Naive thymus-derived CD8-positive, alpha-beta T cell (primary cell): ENCODE measurements at regions not wholly inside any gene's neighbourhood (a gene's known extent, or its start where the extent isn't known, plus 50 kb on each side); places are given as distances from the start of the nearest gene placed in this dataset.

Source experiments
- ATAC-seq, 2 donors: fragments of 150-1000 bp; cut with Tn5 transposase in 1 of 2; sonication (Bioruptor Pico), chemical (Tn5 transposase) in 1 of 2; 1 replicate in 1 of 2; 2 replicates in 1 of 2; pipeline ENCODE4 v1.10.0; 2021; ENCODE audit warnings: mild to moderate bottlenecking in 2 of 2, moderate library complexity in 2 of 2
- POLR2A ChIA-PET: fragments of 350-600 bp; sonication (Branson Sonifier 250); formaldehyde crosslinking; loops from one replicate; lab custom pipeline; 2021; ENCODE audit warnings: antibody characterized with exemption; lab: Charles Lee
- DNase-seq, 10 donors: peaks; one replicate each; pipeline versions ENCODE4 v3.0.0 to v3.0.0-alpha.2; 2020 to 2022
- H3K27ac Mint-ChIP-seq, 10 donors: one replicate each; pipeline ENCODE4 v1.8.0; 2020 to 2022; ENCODE audit warnings: mild to moderate bottlenecking in 10 of 10, mixed read lengths in 10 of 10, moderate library complexity in 4 of 10, inconsistent platforms in 1 of 10
- H3K27me3 Mint-ChIP-seq, 5 donors: one replicate each; pipeline ENCODE4 v1.8.0; 2021 to 2022; ENCODE audit warnings: mixed read lengths in 5 of 5
- H3K36me3 Mint-ChIP-seq, 3 donors: one replicate each; pipeline ENCODE4 v1.8.0; 2020 to 2022; ENCODE audit warnings: mixed read lengths in 3 of 3, mild to moderate bottlenecking in 2 of 3, inconsistent platforms in 1 of 3
- H3K4me1 Mint-ChIP-seq, 4 donors: one replicate each; pipeline ENCODE4 v1.8.0; 2021 to 2022; ENCODE audit warnings: mixed read lengths in 4 of 4
- H3K4me3 Mint-ChIP-seq, 10 donors: one replicate each; pipeline ENCODE4 v1.8.0; 2020 to 2022; ENCODE audit warnings: mild to moderate bottlenecking in 10 of 10, mixed read lengths in 10 of 10, moderate library complexity in 6 of 10, inconsistent platforms in 1 of 10
- H3K9me3 Mint-ChIP-seq, 9 donors: one replicate each; pipeline ENCODE4 v1.8.0; 2020 to 2022; ENCODE audit warnings: mixed read lengths in 9 of 9, mild to moderate bottlenecking in 3 of 9, inconsistent platforms in 1 of 9, moderate library complexity in 1 of 9

GRCh38 chr20:22400440-22400839, 183.9 kb downstream of the FOXA2 start:
- H3K27me3 Mint-ChIP-seq = peaks cover 6 to 44% (median 16%) of the 10 kb centered on the region in 5 donors
- peaks cover 0 to 10% (median 0%) of the 10 kb centered on the region in 9 donors for H3K9me3 Mint-ChIP-seq
- no peak overlapping the region for H3K4me3 Mint-ChIP-seq
- POLR2A ChIA-PET = no interaction called here
- H3K36me3 Mint-ChIP-seq = no peaks in the 10 kb centered on the region
- H3K27ac Mint-ChIP-seq = no peak overlapping the region
- peaks cover 2 to 18% (median 17%) of the 10 kb centered on the region in 4 donors for H3K4me1 Mint-ChIP-seq
- DNase-seq (no peak), ATAC-seq (no peak)

DNA sequence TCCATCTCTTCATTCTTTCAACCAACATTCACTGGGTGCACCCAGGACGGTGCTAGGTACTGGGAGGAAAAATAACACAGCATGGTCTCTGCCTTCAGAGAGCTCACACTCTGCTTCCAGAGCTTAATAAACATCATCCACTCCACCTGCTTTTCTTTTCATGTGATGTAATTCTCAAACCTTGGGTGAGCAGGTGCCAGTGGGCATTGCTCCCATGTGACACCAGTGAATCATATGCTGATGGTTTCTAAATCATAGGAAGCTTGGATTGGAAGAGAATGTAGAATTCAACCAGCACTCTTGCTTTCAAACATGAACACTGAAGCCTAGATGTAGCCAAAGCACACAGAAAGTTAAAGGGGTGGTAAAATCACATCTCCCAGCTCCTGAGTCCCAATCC, 189.8 kb downstream of the FOXA2 start:
- no peaks in the 10 kb centered on the region for H3K4me1 Mint-ChIP-seq
- ATAC-seq (no peak), DNase-seq (no peak)
- H3K36me3 Mint-ChIP-seq = no peaks in the 10 kb centered on the region
- no peak overlapping the region for H3K27ac Mint-ChIP-seq
- peaks cover 0 to 10% (median 0%) of the 10 kb centered on the region in 9 donors for H3K9me3 Mint-ChIP-seq
- H3K4me3 Mint-ChIP-seq = no peak overlapping the region
- peaks cover 0 to 10% (median 1%) of the 10 kb centered on the region in 5 donors for H3K27me3 Mint-ChIP-seq
- POLR2A ChIA-PET = no interaction called here

DNA sequence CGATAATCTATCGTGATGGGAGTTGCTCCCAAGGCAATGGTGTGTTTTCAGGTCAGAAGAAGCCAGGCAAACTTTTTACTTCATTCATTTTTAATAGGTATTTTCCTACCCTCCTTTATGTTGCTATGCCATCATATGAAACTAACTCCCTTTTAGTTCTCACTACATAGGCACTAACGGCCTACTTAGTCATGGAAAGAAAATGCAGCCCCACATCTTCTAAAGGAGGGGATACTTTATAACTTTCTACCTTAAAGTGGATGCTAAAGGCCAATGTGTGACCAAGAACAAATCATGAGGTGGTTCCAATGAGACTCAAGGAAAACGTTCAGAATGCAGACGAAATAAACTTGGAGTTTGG, 193.8 kb downstream of the FOXA2 start:
- H3K27me3 Mint-ChIP-seq = peaks cover 0 to 10% (median 6%) of the 10 kb centered on the region in 5 donors
- H3K36me3 Mint-ChIP-seq = peaks cover 0 to 2% (median 0%) of the 10 kb centered on the region in 3 donors
- POLR2A ChIA-PET = no interaction called here
- peaks cover 0 to 5% (median 0%) of the 10 kb centered on the region in 9 donors for H3K9me3 Mint-ChIP-seq
- no peak for ATAC-seq
- no peak for DNase-seq
- H3K27ac Mint-ChIP-seq = no peak overlapping the region
- H3K4me3 Mint-ChIP-seq = no peak overlapping the region
- H3K4me1 Mint-ChIP-seq = no peaks in the 10 kb centered on the region

- POLR2A ChIA-PET = no interaction called here
- Mint-ChIP-seq H3K4me1 (peaks cover 0 to 1% (median 0%) of the 10 kb centered on the region in 4 donors), H3K27ac (no peak overlapping the region), H3K4me3 (no peak overlapping the region), H3K36me3 (peaks cover 0 to 2% (median 0%) of the 10 kb centered on the region in 3 donors), H3K27me3 (peaks cover 0 to 10% (median 6%) of the 10 kb centered on the region in 5 donors), H3K9me3 (peaks cover 0 to 5% (median 0%) of the 10 kb centered on the region in 9 donors)
- ATAC-seq (no peak), DNase-seq (no peak)
These were observed 194.4 kb downstream of the FOXA2 start for GRCh38 chr20:22389836-22390542.

GRCh38 chr20:22387452-22387851, 196.9 kb downstream of the FOXA2 start:
- Mint-ChIP-seq H3K4me1 (peaks cover 0 to 1% (median 0%) of the 10 kb centered on the region in 4 donors), H3K4me3 (no peak overlapping the region)

GRCh38 chr20:22386306-22386623, 198.1 kb downstream of the FOXA2 start:
- Mint-ChIP-seq H3K27ac (no peak overlapping the region), H3K9me3 (peaks cover 0 to 5% (median 0%) of the 10 kb centered on the region in 9 donors), H3K36me3 (peaks cover 0 to 2% (median 0%) of the 10 kb centered on the region in 3 donors), H3K4me3 (no peak overlapping the region), H3K27me3 (peaks cover 0 to 10% (median 2%) of the 10 kb centered on the region in 5 donors), H3K4me1 (peaks cover 0 to 2% (median under 1%) of the 10 kb centered on the region in 4 donors)
- DNase-seq (no peak), ATAC-seq (no peak)
- POLR2A ChIA-PET = no interaction called here

More at GRCh38 chr20:22387452-22387851, 196.9 kb downstream of the FOXA2 start:
- Mint-ChIP-seq H3K27me3 (peaks cover 0 to 10% (median 2%) of the 10 kb centered on the region in 5 donors), H3K36me3 (peaks cover 0 to 2% (median 0%) of the 10 kb centered on the region in 3 donors), H3K9me3 (peaks cover 0 to 5% (median 0%) of the 10 kb centered on the region in 9 donors), H3K27ac (no peak overlapping the region)
- ATAC-seq (no peak), DNase-seq (no peak)
- POLR2A ChIA-PET = no interaction called here

DNA sequence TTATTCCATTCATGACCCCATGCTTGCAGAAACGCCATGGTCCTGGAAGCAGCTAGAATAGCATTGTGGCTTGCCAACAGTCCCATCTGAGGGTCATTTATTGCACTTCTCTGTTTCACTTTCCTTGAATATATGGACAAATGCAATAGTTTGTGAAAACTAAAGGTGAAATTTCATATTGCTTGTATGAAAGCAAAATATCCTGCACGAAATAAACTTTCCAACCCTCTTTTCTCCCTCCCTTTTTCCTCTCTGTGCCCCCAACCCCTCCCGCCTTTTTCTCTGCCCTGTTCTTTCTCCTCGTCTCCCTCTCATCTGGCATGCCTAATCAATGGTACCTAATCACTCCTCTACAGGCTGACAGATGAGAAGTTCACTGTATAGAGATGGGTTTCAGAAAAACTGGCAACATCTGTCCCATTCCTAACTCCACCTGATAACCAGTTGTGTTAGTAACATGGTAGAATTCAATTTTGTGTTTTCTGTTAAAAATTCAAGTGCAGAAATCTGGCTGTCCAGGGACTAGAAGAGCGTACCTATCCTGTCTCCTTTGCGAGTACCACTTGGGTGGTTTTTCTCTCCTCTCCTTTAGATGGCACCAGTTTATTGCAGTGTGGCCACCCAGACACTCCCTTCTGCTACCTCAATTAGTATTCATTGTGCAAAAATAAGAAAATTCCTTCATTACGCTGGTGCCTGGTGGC, 198.6 kb downstream of the FOXA2 start:
- POLR2A ChIA-PET = no interaction called here
- Mint-ChIP-seq H3K4me3 (no peak overlapping the region), H3K36me3 (peaks cover 0 to 2% (median 0%) of the 10 kb centered on the region in 3 donors), H3K9me3 (peaks cover 0 to 5% (median 0%) of the 10 kb centered on the region in 9 donors), H3K27ac (no peak overlapping the region), H3K4me1 (peaks cover 0 to 2% (median under 1%) of the 10 kb centered on the region in 4 donors), H3K27me3 (peaks cover 0 to 10% (median 2%) of the 10 kb centered on the region in 5 donors)
- no peak for ATAC-seq
- no peak for DNase-seq

DNA sequence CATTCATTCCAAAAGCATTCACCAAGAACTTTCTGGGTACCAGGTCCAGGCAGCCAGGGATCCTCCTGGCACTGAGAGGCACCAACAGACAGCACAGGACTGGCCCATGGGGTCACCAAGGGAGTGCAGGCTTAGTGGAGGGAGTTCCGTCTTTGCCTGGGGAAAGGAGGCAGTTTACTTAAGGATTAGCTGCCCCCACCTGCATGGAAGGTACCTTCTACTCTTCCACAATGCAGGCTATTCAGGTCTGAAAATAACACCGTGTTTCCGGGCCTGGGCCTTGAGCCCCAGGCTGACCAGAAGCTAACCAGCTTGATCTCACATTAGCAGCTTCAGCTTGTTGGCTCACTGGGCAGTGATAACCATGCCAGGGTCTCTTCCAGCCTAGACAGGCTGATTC, 199.4 kb downstream of the FOXA2 start:
- DNase-seq (no peak), ATAC-seq (no peak)
- Mint-ChIP-seq H3K4me3 (no peak overlapping the region), H3K27me3 (peaks cover 0 to 10% (median 2%) of the 10 kb centered on the region in 5 donors), H3K36me3 (peaks cover 0 to 2% (median 0%) of the 10 kb centered on the region in 3 donors), H3K4me1 (peaks cover 0 to 2% (median under 1%) of the 10 kb centered on the region in 4 donors), H3K9me3 (peaks cover 0 to 5% (median 0%) of the 10 kb centered on the region in 9 donors), H3K27ac (no peak overlapping the region)
- POLR2A ChIA-PET = no interaction called here

- H3K9me3 Mint-ChIP-seq = peaks cover 0 to 4% (median 0%) of the 10 kb centered on the region in 9 donors
- ATAC-seq = no peak
- peaks cover 0 to 2% (median under 1%) of the 10 kb centered on the region in 4 donors for H3K4me1 Mint-ChIP-seq
- H3K36me3 Mint-ChIP-seq = peaks cover 0 to 2% (median 0%) of the 10 kb centered on the region in 3 donors
- H3K27me3 Mint-ChIP-seq = peaks cover 0 to 10% (median 2%) of the 10 kb centered on the region in 5 donors
- no peak overlapping the region for H3K27ac Mint-ChIP-seq
- no peak for DNase-seq
- POLR2A ChIA-PET = no interaction called here
- H3K4me3 Mint-ChIP-seq = no peak overlapping the region
These were observed 201.2 kb downstream of the FOXA2 start for GRCh38 chr20:22383156-22383555.

GRCh38 chr20:22382742-22383141, 201.6 kb downstream of the FOXA2 start:
- DNase-seq (no peak), ATAC-seq (no peak)
- Mint-ChIP-seq H3K27me3 (peaks cover 0 to 8% (median 1%) of the 10 kb centered on the region in 5 donors), H3K9me3 (peaks cover 0 to 2% (median 0%) of the 10 kb centered on the region in 9 donors), H3K36me3 (peaks cover 0 to 2% (median 0%) of the 10 kb centered on the region in 3 donors), H3K27ac (no peak overlapping the region), H3K4me1 (peaks cover 0 to 2% (median 1%) of the 10 kb centered on the region in 4 donors), H3K4me3 (no peak overlapping the region)
- POLR2A ChIA-PET = no interaction called here

- ATAC-seq (no peak), DNase-seq (no peak)
- Mint-ChIP-seq H3K27ac (no peak overlapping the region), H3K27me3 (peaks cover 0 to 3% (median 0%) of the 10 kb centered on the region in 5 donors), H3K36me3 (no peaks in the 10 kb centered on the region), H3K4me1 (peaks cover 0 to 3% (median 2%) of the 10 kb centered on the region in 4 donors), H3K9me3 (peaks cover 0 to 2% (median 0%) of the 10 kb centered on the region in 9 donors), H3K4me3 (no peak overlapping the region)
- POLR2A ChIA-PET = no interaction called here
These were observed 202.5 kb downstream of the FOXA2 start for GRCh38 chr20:22381812-22382416.

DNA sequence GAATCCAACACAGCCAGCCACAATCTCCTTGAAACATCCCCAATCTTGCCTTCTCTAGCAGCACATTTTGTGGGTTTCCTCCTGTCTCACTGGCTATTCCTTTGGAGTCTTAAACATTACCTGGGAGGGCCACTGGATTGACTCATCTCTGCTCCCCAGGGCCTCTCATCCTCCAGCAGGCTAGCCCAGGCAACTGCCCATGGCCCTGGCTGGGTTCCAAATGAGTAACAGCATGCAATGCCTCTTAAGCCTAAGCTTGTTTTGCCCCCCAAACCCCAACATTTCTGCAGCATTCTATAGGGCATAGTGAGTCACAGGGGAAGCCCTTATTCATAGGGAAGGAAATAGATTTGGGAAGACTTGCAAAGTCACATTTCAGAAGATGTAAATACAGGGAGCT, 204.9 kb downstream of the FOXA2 start:
- H3K4me3 Mint-ChIP-seq = no peak overlapping the region
- H3K4me1 Mint-ChIP-seq = peaks cover 0 to 3% (median 1%) of the 10 kb centered on the region in 4 donors
- no peaks in the 10 kb centered on the region for H3K9me3 Mint-ChIP-seq
- H3K36me3 Mint-ChIP-seq = no peaks in the 10 kb centered on the region
- H3K27me3 Mint-ChIP-seq = no peaks in the 10 kb centered on the region
- H3K27ac Mint-ChIP-seq = no peak overlapping the region
- ATAC-seq = no peak
- POLR2A ChIA-PET = no interaction called here
- no peak for DNase-seq
